ENCODE measurements at regions not wholly inside any gene's neighbourhood (a gene's known extent, or its start where the extent isn't known, plus 50 kb on each side); places are given as distances from the start of the nearest gene placed in this dataset.

DNA sequence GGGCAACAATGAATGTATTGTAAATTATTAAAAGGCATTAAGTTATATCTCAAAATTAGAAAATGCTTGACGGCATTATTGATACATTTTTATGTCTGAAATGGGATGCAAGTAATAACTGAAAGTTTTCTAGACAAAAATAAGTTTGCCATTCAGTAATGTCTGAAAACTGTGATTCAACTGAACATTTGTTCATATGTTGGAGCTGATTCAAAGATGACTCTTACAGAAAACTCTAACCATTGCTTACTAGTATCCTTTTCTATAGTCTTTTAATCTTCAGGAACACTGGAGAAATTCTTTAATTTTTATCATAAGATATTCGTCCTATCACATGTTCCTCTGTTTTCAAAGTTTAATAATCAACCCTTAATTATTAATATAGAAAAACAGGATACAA is 71.1 kb upstream of the TFEC start (continued):
- TF ChIP-seq, protein P1, sequence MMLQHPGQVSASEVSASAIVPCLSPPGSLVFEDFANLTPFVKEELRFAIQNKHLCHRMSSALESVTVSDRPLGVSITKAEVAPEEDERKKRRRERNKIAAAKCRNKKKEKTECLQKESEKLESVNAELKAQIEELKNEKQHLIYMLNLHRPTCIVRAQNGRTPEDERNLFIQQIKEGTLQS (IDR thresholded peaks at IDR 0.05) = no peak
- no peak for TF ChIP-seq TAF1 (conservative IDR thresholded peaks at IDR 0.05)

DNA sequence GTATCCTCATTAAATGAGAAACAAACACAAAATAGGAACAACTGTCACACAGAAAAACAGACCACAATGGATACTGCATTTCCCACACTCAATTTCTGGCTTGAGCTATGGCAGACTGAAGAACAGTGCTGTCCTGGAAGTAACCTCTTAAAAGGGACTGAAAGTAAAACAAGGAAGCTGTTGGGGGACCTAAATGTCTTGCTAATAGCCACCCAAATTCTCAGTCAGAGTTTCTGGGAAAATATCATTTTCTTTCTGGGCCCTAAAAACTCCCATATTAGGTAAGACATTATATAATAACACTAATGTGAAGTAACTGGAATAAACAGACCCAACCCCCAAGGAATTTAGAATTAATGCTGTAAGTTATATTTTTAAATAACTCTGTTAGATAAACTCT is 80.9 kb upstream of the TFEC start:
- Histone ChIP-seq H3K4me1 (ENCODE audit: control insufficient read depth in 4 of 4, insufficient read depth in 4 of 4, low read length in 3 of 4) (no peaks in the 10 kb centered on the region), H3K27me3 (ENCODE audit: control insufficient read depth in 4 of 4, insufficient read depth in 4 of 4, low read length in 3 of 4) (peaks cover 0 to 3% (median 0%) of the 10 kb centered on the region in 4 donors), H3K9me3 (ENCODE audit: control insufficient read depth in 4 of 4, low read length in 3 of 4) (no peaks in the 10 kb centered on the region), H3K4me3 (ENCODE audit: low read depth in 1 of 3, low read length in 3 of 3) (no peak overlapping the region), H3K9ac (ENCODE audit: low read depth in 1 of 2, low read length in 2 of 2) (no peak overlapping the region), H3K27ac (ENCODE audit: low read depth in 1 of 2, low read length in 2 of 2) (no peak overlapping the region), H3K36me3 (ENCODE audit: control insufficient read depth in 4 of 4, insufficient read depth in 3 of 4, low read depth in 1 of 4, low read length in 3 of 4) (no peaks in the 10 kb centered on the region)
- no peak for DNase-seq (ENCODE audit: low spot score)
- TF ChIP-seq, protein P2, sequence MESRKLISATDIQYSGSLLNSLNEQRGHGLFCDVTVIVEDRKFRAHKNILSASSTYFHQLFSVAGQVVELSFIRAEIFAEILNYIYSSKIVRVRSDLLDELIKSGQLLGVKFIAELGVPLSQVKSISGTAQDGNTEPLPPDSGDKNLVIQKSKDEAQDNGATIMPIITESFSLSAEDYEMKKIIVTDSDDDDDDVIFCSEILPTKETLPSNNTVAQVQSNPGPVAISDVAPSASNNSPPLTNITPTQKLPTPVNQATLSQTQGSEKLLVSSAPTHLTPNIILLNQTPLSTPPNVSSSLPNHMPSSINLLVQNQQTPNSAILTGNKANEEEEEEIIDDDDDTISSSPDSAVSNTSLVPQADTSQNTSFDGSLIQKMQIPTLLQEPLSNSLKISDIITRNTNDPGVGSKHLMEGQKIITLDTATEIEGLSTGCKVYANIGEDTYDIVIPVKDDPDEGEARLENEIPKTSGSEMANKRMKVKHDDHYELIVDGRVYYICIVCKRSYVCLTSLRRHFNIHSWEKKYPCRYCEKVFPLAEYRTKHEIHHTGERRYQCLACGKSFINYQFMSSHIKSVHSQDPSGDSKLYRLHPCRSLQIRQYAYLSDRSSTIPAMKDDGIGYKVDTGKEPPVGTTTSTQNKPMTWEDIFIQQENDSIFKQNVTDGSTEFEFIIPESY (IDR thresholded peaks at IDR 0.05) = no peak
- TF ChIP-seq RAD21 (IDR thresholded peaks at IDR 0.05) (no peak), HNF4A (conservative IDR thresholded peaks at IDR 0.05) (no peak), YY1 (IDR thresholded peaks at IDR 0.05) (no peak), FOXA1 (IDR thresholded peaks at IDR 0.05) (no peak), NR2F2 (IDR thresholded peaks at IDR 0.05) (no peak), FOXA2 (IDR thresholded peaks at IDR 0.05) (no peak)

DNA sequence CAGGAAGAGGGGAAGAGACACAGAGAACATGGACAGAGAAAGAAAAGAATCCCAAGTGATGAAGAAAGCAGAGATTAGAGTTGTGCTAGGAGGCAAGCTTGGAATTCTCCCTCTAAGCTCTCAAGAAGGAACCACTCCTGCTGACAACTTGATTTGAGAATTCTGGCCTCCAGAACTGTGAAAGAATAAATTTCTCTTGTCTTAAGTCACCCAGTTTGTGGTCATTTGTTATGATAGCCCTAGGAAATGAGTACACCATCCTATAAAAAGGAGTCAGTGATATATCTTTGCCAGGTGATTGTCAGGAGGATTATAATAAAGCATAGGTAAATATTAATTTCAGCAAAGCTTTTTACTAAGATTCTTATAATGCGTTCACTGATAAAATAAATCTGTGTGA is 82.7 kb upstream of the TFEC start:
- no peaks in the 10 kb centered on the region for H3K27me3 ChIP-seq (ENCODE audit: control insufficient read depth in 4 of 4, insufficient read depth in 4 of 4, low read length in 3 of 4)
- 90% methylated on average over 1 of the region's 1 CpG for WGBS
- H3K4me3 ChIP-seq (ENCODE audit: low read depth in 1 of 3, low read length in 3 of 3) = no peak overlapping the region
- no peak for DNase-seq (ENCODE audit: low spot score)
- no peaks in the 10 kb centered on the region for H3K36me3 ChIP-seq (ENCODE audit: control insufficient read depth in 4 of 4, insufficient read depth in 3 of 4, low read depth in 1 of 4, low read length in 3 of 4)
- H3K9ac ChIP-seq (ENCODE audit: low read depth in 1 of 2, low read length in 2 of 2) = no peak overlapping the region
- TF ChIP-seq, protein P3, sequence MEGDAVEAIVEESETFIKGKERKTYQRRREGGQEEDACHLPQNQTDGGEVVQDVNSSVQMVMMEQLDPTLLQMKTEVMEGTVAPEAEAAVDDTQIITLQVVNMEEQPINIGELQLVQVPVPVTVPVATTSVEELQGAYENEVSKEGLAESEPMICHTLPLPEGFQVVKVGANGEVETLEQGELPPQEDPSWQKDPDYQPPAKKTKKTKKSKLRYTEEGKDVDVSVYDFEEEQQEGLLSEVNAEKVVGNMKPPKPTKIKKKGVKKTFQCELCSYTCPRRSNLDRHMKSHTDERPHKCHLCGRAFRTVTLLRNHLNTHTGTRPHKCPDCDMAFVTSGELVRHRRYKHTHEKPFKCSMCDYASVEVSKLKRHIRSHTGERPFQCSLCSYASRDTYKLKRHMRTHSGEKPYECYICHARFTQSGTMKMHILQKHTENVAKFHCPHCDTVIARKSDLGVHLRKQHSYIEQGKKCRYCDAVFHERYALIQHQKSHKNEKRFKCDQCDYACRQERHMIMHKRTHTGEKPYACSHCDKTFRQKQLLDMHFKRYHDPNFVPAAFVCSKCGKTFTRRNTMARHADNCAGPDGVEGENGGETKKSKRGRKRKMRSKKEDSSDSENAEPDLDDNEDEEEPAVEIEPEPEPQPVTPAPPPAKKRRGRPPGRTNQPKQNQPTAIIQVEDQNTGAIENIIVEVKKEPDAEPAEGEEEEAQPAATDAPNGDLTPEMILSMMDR (IDR thresholded peaks at IDR 0.05; ENCODE audit: low read depth, low read length, missing input control) = no peak
- TF ChIP-seq EGR1 (IDR thresholded peaks at IDR 0.05; ENCODE audit: low read depth in 2 of 2) = no peak
- TF ChIP-seq JUND (IDR thresholded peaks at IDR 0.05) = no peak
- TF ChIP-seq FOXA2 (IDR thresholded peaks at IDR 0.05) = no peak
- TF ChIP-seq RAD21 (IDR thresholded peaks at IDR 0.05) = no peak
- TF ChIP-seq, protein P1 (IDR thresholded peaks at IDR 0.05) = no peak
- TF ChIP-seq GABPA (IDR thresholded peaks at IDR 0.05 in 1 of 2, conservative IDR thresholded peaks at IDR 0.05 in 1 of 2) = no peak
- TF ChIP-seq YY1 (IDR thresholded peaks at IDR 0.05) = no peak
- no peak for TF ChIP-seq TAF1 (conservative IDR thresholded peaks at IDR 0.05)
- TF ChIP-seq NR2F2 (IDR thresholded peaks at IDR 0.05) = no peak
- TF ChIP-seq RXRA (IDR thresholded peaks at IDR 0.05) = no peak
- TF ChIP-seq, protein P4, sequence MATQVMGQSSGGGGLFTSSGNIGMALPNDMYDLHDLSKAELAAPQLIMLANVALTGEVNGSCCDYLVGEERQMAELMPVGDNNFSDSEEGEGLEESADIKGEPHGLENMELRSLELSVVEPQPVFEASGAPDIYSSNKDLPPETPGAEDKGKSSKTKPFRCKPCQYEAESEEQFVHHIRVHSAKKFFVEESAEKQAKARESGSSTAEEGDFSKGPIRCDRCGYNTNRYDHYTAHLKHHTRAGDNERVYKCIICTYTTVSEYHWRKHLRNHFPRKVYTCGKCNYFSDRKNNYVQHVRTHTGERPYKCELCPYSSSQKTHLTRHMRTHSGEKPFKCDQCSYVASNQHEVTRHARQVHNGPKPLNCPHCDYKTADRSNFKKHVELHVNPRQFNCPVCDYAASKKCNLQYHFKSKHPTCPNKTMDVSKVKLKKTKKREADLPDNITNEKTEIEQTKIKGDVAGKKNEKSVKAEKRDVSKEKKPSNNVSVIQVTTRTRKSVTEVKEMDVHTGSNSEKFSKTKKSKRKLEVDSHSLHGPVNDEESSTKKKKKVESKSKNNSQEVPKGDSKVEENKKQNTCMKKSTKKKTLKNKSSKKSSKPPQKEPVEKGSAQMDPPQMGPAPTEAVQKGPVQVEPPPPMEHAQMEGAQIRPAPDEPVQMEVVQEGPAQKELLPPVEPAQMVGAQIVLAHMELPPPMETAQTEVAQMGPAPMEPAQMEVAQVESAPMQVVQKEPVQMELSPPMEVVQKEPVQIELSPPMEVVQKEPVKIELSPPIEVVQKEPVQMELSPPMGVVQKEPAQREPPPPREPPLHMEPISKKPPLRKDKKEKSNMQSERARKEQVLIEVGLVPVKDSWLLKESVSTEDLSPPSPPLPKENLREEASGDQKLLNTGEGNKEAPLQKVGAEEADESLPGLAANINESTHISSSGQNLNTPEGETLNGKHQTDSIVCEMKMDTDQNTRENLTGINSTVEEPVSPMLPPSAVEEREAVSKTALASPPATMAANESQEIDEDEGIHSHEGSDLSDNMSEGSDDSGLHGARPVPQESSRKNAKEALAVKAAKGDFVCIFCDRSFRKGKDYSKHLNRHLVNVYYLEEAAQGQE (IDR thresholded peaks at IDR 0.05) = no peak
- no peak overlapping the region for H3K27ac ChIP-seq (ENCODE audit: low read depth in 1 of 2, low read length in 2 of 2)
- H3K4me1 ChIP-seq (ENCODE audit: control insufficient read depth in 4 of 4, insufficient read depth in 4 of 4, low read length in 3 of 4) = no peaks in the 10 kb centered on the region
- no peaks in the 10 kb centered on the region for H3K9me3 ChIP-seq (ENCODE audit: control insufficient read depth in 4 of 4, low read length in 3 of 4)

Data from liver (tissue), 8 donors.